NCI-H2227 treated with DMSO at 0.1 percent for 48 hours (cell line): ENCODE measurements at regions not wholly inside any gene's neighbourhood (a gene's known extent, or its start where the extent isn't known, plus 50 kb on each side); places are given as distances from the start of the nearest gene placed in this dataset.

ENCODE experiments used
- DNase-seq: peaks from one replicate; lab custom pipeline; 2025; lab: John Stamatoyannopoulos, UW

DNA sequence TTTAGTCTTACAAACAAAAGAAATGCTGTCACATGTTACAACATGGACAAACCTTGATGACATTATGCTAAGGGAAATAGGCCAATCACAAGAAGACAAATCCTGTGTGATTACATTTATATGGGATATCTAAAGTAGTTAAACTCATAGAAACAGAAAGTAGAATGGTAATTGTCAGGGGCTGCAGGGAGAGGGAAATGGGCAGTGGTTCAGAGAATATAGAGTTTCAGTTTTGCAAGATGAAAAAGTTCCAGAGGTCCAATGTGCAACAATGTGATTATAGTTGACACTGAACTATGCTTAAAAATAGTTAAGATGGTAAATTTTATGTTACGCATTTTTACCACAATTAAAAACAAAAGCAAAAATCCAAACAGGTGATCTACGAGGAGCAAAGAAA is 265.5 kb downstream of the NDUFS4 start:
- DNase-seq: no peak

DNA sequence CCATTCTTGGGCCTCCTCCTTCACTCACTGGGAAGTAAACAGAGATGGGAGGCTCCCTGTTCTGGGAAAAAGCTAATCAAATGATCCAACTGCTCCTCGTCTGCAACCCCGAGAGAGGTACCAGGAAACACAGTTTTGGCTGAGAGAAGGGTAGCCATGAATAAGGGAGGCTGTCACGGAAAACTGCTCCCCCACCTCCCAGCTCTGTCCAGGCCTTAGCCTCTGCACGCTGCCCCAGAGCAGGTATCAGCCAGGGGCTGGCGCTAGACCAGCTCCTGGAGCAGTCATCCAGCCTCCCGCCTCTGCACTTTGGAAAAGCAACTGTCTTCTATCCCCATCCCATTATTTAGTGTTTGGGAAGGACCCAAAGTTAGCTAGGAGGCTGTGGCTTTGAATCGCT is 266.1 kb downstream of the NDUFS4 start:
- DNase-seq: no peak

- no peak for DNase-seq
Measured at GRCh38 chr5:53827211-53827651, 266.8 kb downstream of the NDUFS4 start.

GRCh38 chr5:53831496-53831895 is 271.1 kb downstream of the NDUFS4 start:
- DNase-seq: no peak
